HG02588 (cell line): ENCODE measurements at regions not wholly inside any gene's neighbourhood (a gene's known extent, or its start where the extent isn't known, plus 50 kb on each side); places are given as distances from the start of the nearest gene placed in this dataset.

Experiments
- ATAC-seq: cut with Tn5 transposase; IDR thresholded peaks from one replicate; pipeline ENCODE4 v1.9.1; 2021; ENCODE audit warnings: mild to moderate bottlenecking, moderate library complexity; ENCODE audit not compliant: unreplicated experiment

DNA sequence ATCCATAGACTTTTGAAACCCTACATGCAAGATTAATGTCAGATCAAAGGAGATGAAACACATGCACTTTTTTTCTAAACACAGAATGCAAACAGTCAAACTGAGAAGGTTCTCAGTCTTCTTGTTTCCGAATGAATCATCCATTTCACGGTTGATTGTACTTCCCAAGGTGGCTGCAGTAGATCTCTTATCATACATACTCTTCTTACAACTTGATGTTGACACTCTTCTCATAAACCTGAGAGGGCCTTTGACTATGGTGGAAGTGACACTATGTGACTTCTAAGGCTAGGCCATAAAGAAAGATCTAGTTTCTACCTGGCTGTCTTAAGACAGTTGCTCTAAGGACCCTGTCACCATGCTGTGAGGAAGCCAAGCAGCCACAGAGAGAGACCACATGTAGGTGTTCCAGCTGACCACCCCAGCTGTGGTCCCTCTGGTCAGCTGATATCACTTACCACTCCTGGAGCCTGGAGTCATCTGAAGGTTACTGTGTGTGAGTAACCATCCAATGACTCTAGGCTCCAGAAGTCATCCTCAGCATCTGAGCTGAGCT lies 67.2 kb upstream of the HMGA2 start:
- peak; percentile 83 for ATAC-seq

GRCh38 chr12:65758401-65758800 lies 65.9 kb upstream of the HMGA2 start:
- no peak for ATAC-seq

DNA sequence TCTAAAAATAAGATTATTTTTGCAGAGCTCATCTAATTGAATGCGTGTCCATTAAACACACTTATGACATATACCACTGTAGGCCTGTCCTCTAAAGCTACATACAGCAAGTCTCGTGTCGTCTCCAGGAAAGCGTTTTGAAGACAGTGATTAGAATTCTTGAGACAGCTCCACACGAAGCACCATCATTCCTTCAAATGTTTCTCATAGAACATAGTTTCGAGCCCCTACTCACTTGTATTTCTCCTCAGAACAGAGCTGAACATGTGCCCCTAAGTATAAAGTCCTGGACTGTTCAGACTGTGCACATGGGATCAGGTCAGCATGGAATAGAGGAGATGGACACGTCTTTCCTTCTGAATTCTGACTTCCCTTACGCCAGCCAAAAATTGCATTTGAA lies 64.5 kb upstream of the HMGA2 start:
- ATAC-seq, result no peak

DNA sequence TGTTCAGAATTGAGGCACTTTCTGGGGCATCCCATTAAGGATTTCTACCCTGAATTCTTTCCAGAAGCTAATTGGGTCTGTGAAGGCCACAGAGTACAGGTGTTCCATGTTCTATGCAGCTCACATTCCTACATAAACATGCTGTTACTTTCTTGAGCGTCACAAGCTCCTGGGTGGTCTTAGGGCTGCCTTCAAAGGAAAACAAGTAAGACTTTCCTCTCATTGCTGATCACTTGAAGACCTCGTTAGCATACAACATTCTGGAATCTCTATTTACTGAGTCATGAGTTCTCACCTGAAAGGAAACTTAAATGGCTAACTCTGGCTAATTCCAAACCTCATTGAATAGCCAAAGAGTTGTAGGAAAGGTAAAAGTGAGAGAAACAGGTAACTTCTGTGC lies 63.0 kb upstream of the HMGA2 start:
- no peak for ATAC-seq

DNA sequence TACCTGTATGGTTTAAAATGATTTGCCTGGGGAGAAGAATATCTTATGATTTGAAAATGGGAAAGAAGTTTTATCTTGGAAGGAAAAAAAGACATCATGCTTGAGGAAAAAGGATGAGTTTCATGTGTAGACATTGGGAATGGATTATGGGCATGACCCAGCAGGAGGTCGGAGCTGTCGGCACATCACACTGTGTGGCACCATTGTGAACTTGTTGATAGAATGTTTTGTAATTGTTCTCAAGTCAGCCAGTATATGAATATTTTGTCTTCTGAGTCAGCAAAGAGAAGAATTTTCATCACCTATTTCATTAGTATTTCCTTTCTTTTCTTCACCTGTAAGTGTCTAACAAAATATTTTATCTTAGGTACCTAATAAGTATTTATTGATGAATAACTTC lies 60.0 kb upstream of the HMGA2 start:
- no peak for ATAC-seq

- ATAC-seq, result no peak
These were observed 58.9 kb upstream of the HMGA2 start for GRCh38 chr12:65765436-65765813.

DNA sequence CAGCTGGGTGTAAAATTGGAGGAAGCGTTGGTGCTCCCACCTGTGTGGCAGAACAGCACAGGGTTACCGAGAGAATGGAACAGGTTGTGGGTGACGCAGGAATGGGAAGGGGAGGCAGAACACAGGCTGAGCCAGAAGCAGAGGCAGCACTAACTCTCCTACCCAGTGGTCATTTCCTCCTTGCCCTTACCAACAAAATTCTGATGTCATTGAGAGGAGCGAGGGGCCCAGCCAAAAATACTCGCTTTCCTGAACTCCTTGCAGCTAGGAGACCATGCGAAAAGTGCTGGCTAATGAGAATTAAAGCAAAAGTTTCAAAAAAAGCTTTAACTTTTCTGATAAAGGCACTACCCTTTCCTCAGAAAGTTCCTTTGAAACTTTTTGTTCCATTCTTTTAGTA lies 54.4 kb upstream of the HMGA2 start:
- no peak for ATAC-seq
